Sigmoid colon (tissue), 6 donors: ENCODE measurements at regions not wholly inside any gene's neighbourhood (a gene's known extent, or its start where the extent isn't known, plus 50 kb on each side); places are given as distances from the start of the nearest gene placed in this dataset.

Experiments
- DNase-seq: peaks from one replicate; pipeline ENCODE4 v3.0.0-alpha.2; 2019
- H3K27ac ChIP-seq, 4 donors: fragments of 200-600 bp; sonication (generic); one replicate each; pipeline ENCODE4 v1.5.1; 2016 to 2019; ENCODE audit warnings: mild to moderate bottlenecking in 1 of 4
- H3K27me3 ChIP-seq, 3 donors: fragments of 200-600 bp; sonication (generic); one replicate each; pipeline ENCODE4 v1.5.1; 2019; ENCODE audit warnings: mild to moderate bottlenecking in 1 of 3
- H3K36me3 ChIP-seq, 4 donors: fragments of 200-600 bp; sonication (generic); one replicate each; pipeline ENCODE4 v1.5.1; 2016 to 2019
- H3K4me1 ChIP-seq, 4 donors: fragments of 200-600 bp; sonication (generic); one replicate each; pipeline ENCODE4 v1.5.1; 2017 to 2019
- H3K4me3 ChIP-seq, 4 donors: fragments of 200-600 bp; sonication (generic); one replicate each; pipeline ENCODE4 v1.5.1; 2017 to 2019; ENCODE audit warnings: mild to moderate bottlenecking in 2 of 4, moderate library complexity in 1 of 4
- H3K9me3 ChIP-seq, 4 donors: fragments of 200-600 bp in 3 of 4; sonication (generic) in 3 of 4; one replicate each; pipeline versions ENCODE4 v1.5.1 to v1.6.1; 2013 to 2019
- CTCF ChIP-seq, 4 experiments: fragments of 450-650 bp in 3 of 4; fragments of 200-600 bp in 1 of 4; IDR thresholded peaks; one replicate each; pipeline ENCODE4 v1.5.1; 2016 to 2019; ENCODE audit warnings: antibody characterized with exemption in 4 of 4, mild to moderate bottlenecking in 3 of 4, moderate library complexity in 2 of 4
- EP300 ChIP-seq, 4 donors: sonication (generic); formaldehyde crosslinking; IDR thresholded peaks; one replicate each; pipeline ENCODE4 v1.6.1; 2017; ENCODE audit warnings: antibody characterized with exemption in 4 of 4
- POLR2A ChIP-seq, 2 donors: fragments of 450-650 bp; IDR thresholded peaks; one replicate each; pipeline ENCODE4 v1.6.1; 2016; ENCODE audit warnings: antibody characterized with exemption in 2 of 2, mild to moderate bottlenecking in 2 of 2, moderate library complexity in 2 of 2
- POLR2AphosphoS5 ChIP-seq, 4 donors: sonication (generic); formaldehyde crosslinking; IDR thresholded peaks; one replicate each; pipeline ENCODE4 v1.6.1; 2017; ENCODE audit warnings: antibody characterized with exemption in 4 of 4
- WGBS, 2 donors: extraction: QIAGEN DNeasy Blood & Tissue Kit; methylation state at CpG; one replicate each; pipeline ENCODE4 v1.1.7; 2013; 5-methylcytosine and 5-hydroxymethylcytosine counted together
- intact Hi-C: fragments of 100-400 bp; cut with DNase I; formaldehyde crosslinking; loops from one replicate; pipeline ENCODE4 v1.15.1; 2023
- donor health status: healthy with polysubstance abuse.
- donor health status: healthy.

- no peaks in the 10 kb centered on the region for H3K27me3 ChIP-seq
- H3K4me1 ChIP-seq = no peaks in the 10 kb centered on the region
- no peak for DNase-seq
- peaks cover 0 to 2% (median 0%) of the 10 kb centered on the region in 4 donors for H3K9me3 ChIP-seq
- H3K4me3 ChIP-seq = no peak overlapping the region
- H3K27ac ChIP-seq = no peak overlapping the region
- WGBS, 2 donors = 93 to 96% methylated on average over 1 of the region's 1 CpG
- intact Hi-C loops = no loop called here
- no peaks in the 10 kb centered on the region for H3K36me3 ChIP-seq
- no peak for TF ChIP-seq POLR2AphosphoS5 (IDR thresholded peaks at IDR 0.05)
- TF ChIP-seq CTCF (IDR thresholded peaks at IDR 0.05) = no peak
- no peak for TF ChIP-seq EP300 (IDR thresholded peaks at IDR 0.05)
Observed at GRCh38 chr2:189261916-189262315, 82.4 kb upstream of the COL5A2 start.

- no peaks in the 10 kb centered on the region for H3K36me3 ChIP-seq
- TF ChIP-seq CTCF (IDR thresholded peaks at IDR 0.05) (no peak), POLR2A (IDR thresholded peaks at IDR 0.05) (no peak), POLR2AphosphoS5 (IDR thresholded peaks at IDR 0.05) (no peak), EP300 (IDR thresholded peaks at IDR 0.05) (no peak)
- peaks cover 0 to 19% (median 14%) of the 10 kb centered on the region in 4 donors for H3K4me1 ChIP-seq
- no peak overlapping the region for H3K4me3 ChIP-seq
- H3K27ac ChIP-seq = no peak overlapping the region
- no peaks in the 10 kb centered on the region for H3K27me3 ChIP-seq
- WGBS, 2 donors = 90 to 92% methylated on average over 3 of the region's 3 CpGs
- no peak for DNase-seq
- intact Hi-C loops = no loop called here
- H3K9me3 ChIP-seq = peaks cover 0 to 2% (median 0%) of the 10 kb centered on the region in 4 donors
Observed at GRCh38 chr2:189265696-189266320, 86.2 kb upstream of the COL5A2 start.

- Histone ChIP-seq H3K27ac (peak overlapping the region in 2 of 4 donors; percentile 32 to 50), H3K27me3 (no peaks in the 10 kb centered on the region), H3K4me3 (no peak overlapping the region), H3K36me3 (no peaks in the 10 kb centered on the region), H3K4me1 (peaks cover 0 to 19% (median 14%) of the 10 kb centered on the region in 4 donors), H3K9me3 (peaks cover 0 to 2% (median 0%) of the 10 kb centered on the region in 4 donors)
- WGBS, 2 donors = 45 to 47% methylated on average over 2 of the region's 2 CpGs
- DNase-seq = no peak
- intact Hi-C loops = no loop called here
- no peak for TF ChIP-seq EP300 (IDR thresholded peaks at IDR 0.05)
- TF ChIP-seq POLR2A (IDR thresholded peaks at IDR 0.05) = no peak
- no peak for TF ChIP-seq POLR2AphosphoS5 (IDR thresholded peaks at IDR 0.05)
- no peak for TF ChIP-seq CTCF (IDR thresholded peaks at IDR 0.05)
Observed at GRCh38 chr2:189267491-189267890, 87.9 kb upstream of the COL5A2 start.

GRCh38 chr2:189267925-189268579 is 88.5 kb upstream of the COL5A2 start:
- intact Hi-C loops = no loop called here
- H3K27ac ChIP-seq = peak overlapping the region in 3 of 4 donors; percentile 32 to 50 (median 41)
- no peak for DNase-seq
- H3K4me3 ChIP-seq = no peak overlapping the region
- H3K36me3 ChIP-seq = no peaks in the 10 kb centered on the region
- no peaks in the 10 kb centered on the region for H3K27me3 ChIP-seq
- no peak for TF ChIP-seq CTCF (IDR thresholded peaks at IDR 0.05)
- TF ChIP-seq POLR2A (IDR thresholded peaks at IDR 0.05) = no peak
- TF ChIP-seq POLR2AphosphoS5 (IDR thresholded peaks at IDR 0.05) = no peak
- no peak for TF ChIP-seq EP300 (IDR thresholded peaks at IDR 0.05)
- peaks cover 0 to 19% (median 14%) of the 10 kb centered on the region in 4 donors for H3K4me1 ChIP-seq
- peaks cover 0 to 2% (median 0%) of the 10 kb centered on the region in 4 donors for H3K9me3 ChIP-seq
